Type B pancreatic cell (in vitro differentiated cells): ENCODE measurements at regions not wholly inside any gene's neighbourhood (a gene's known extent, or its start where the extent isn't known, plus 50 kb on each side); places are given as distances from the start of the nearest gene placed in this dataset.

Experiments used
- DNase-seq: peaks from one replicate; pipeline ENCODE4 v3.0.0; 2021; ENCODE audit warnings: mixed read lengths; ENCODE audit not compliant: unreplicated experiment; ENCODE audit errors: extremely low spot score
- H3K27ac Mint-ChIP-seq: 2 replicates; pipeline ENCODE4 v1.8.0; 2021; ENCODE audit warnings: mild to moderate bottlenecking, mixed read lengths
- H3K27me3 Mint-ChIP-seq: 2 replicates; pipeline ENCODE4 v1.8.0; 2021; ENCODE audit warnings: mixed read lengths
- H3K36me3 Mint-ChIP-seq: 2 replicates; pipeline ENCODE4 v1.8.0; 2021; ENCODE audit warnings: mixed read lengths
- H3K4me1 Mint-ChIP-seq: one replicate; pipeline ENCODE4 v1.8.0; 2021; ENCODE audit warnings: mixed read lengths; ENCODE audit not compliant: unreplicated experiment
- H3K4me3 Mint-ChIP-seq: 2 replicates; pipeline ENCODE4 v1.8.0; 2021; ENCODE audit warnings: mild to moderate bottlenecking, mixed read lengths
- H3K9me3 Mint-ChIP-seq: 2 replicates; pipeline ENCODE4 v1.8.0; 2021; ENCODE audit warnings: mixed read lengths
- TF ChIP-seq, protein P1 (sequence below): fragments of 200-600 bp; sonication (generic); conservative IDR thresholded peaks from 2 replicates; pipeline ENCODE4 v1.5.0; 2021; ENCODE audit warnings: antibody characterized with exemption, mild to moderate bottlenecking

GRCh38 chr19:29022599-29022998 lies 190.4 kb downstream of the UQCRFS1 start:
- Mint-ChIP-seq H3K9me3 (no peaks in the 10 kb centered on the region), H3K27ac (no peak overlapping the region), H3K27me3 (peaks cover 10% of the 10 kb centered on the region), H3K4me3 (no peak overlapping the region), H3K4me1 (peaks cover 6% of the 10 kb centered on the region), H3K36me3 (no peaks in the 10 kb centered on the region)
- TF ChIP-seq, protein P1, sequence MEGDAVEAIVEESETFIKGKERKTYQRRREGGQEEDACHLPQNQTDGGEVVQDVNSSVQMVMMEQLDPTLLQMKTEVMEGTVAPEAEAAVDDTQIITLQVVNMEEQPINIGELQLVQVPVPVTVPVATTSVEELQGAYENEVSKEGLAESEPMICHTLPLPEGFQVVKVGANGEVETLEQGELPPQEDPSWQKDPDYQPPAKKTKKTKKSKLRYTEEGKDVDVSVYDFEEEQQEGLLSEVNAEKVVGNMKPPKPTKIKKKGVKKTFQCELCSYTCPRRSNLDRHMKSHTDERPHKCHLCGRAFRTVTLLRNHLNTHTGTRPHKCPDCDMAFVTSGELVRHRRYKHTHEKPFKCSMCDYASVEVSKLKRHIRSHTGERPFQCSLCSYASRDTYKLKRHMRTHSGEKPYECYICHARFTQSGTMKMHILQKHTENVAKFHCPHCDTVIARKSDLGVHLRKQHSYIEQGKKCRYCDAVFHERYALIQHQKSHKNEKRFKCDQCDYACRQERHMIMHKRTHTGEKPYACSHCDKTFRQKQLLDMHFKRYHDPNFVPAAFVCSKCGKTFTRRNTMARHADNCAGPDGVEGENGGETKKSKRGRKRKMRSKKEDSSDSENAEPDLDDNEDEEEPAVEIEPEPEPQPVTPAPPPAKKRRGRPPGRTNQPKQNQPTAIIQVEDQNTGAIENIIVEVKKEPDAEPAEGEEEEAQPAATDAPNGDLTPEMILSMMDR, result no peak
- DNase-seq, result no peak

GRCh38 chr19:29022165-29022564 lies 190.8 kb downstream of the UQCRFS1 start:
- Mint-ChIP-seq H3K9me3 (no peaks in the 10 kb centered on the region), H3K27me3 (peaks cover 12% of the 10 kb centered on the region), H3K4me1 (peaks cover 6% of the 10 kb centered on the region), H3K4me3 (no peak overlapping the region), H3K27ac (no peak overlapping the region), H3K36me3 (no peaks in the 10 kb centered on the region)
- DNase-seq, result no peak
- TF ChIP-seq, protein P1, result no peak

GRCh38 chr19:29021232-29021916 lies 191.6 kb downstream of the UQCRFS1 start:
- no peaks in the 10 kb centered on the region for H3K9me3 Mint-ChIP-seq
- peaks cover 19% of the 10 kb centered on the region for H3K27me3 Mint-ChIP-seq
- no peak overlapping the region for H3K4me3 Mint-ChIP-seq

GRCh38 chr19:29019403-29019802 lies 193.5 kb downstream of the UQCRFS1 start:
- Mint-ChIP-seq H3K27me3 (peaks cover 32% of the 10 kb centered on the region), H3K36me3 (no peaks in the 10 kb centered on the region), H3K4me3 (no peak overlapping the region), H3K27ac (no peak overlapping the region), H3K4me1 (peaks cover 6% of the 10 kb centered on the region), H3K9me3 (no peaks in the 10 kb centered on the region)
- DNase-seq, result no peak
- TF ChIP-seq, protein P1, result no peak

More at GRCh38 chr19:29021232-29021916, 191.6 kb downstream of the UQCRFS1 start:
- H3K27ac Mint-ChIP-seq, result no peak overlapping the region
- H3K4me1 Mint-ChIP-seq, result peaks cover 6% of the 10 kb centered on the region
- TF ChIP-seq, protein P1, result no peak
- no peak for DNase-seq
- no peaks in the 10 kb centered on the region for H3K36me3 Mint-ChIP-seq

GRCh38 chr19:29018542-29018941 lies 194.4 kb downstream of the UQCRFS1 start:
- DNase-seq, result no peak
- H3K36me3 Mint-ChIP-seq, result no peaks in the 10 kb centered on the region
- no peak overlapping the region for H3K27ac Mint-ChIP-seq
- H3K4me3 Mint-ChIP-seq, result no peak overlapping the region
- H3K9me3 Mint-ChIP-seq, result no peaks in the 10 kb centered on the region
- peaks cover 35% of the 10 kb centered on the region for H3K27me3 Mint-ChIP-seq
- H3K4me1 Mint-ChIP-seq, result peaks cover 6% of the 10 kb centered on the region
- TF ChIP-seq, protein P1, result no peak
